ENCODE measurements at regions not wholly inside any gene's neighbourhood (a gene's known extent, or its start where the extent isn't known, plus 50 kb on each side); places are given as distances from the start of the nearest gene placed in this dataset.
A peak's percentile ranks its signal among the peaks of the same experiment; 100 is the strongest.

GRCh38 chr1:72885841-72886240 lies 603.5 kb upstream of the NEGR1 start:
- Histone ChIP-seq H3K27ac (ENCODE audit: low read depth, low read length) (no peak overlapping the region), H3K27me3 (ENCODE audit: insufficient read depth, low read length) (no peaks in the 10 kb centered on the region), H3K4me1 (ENCODE audit: insufficient read depth, low read length) (no peaks in the 10 kb centered on the region), H3K4me3 (ENCODE audit: low read length in 2 of 2) (no peak overlapping the region), H3K36me3 (ENCODE audit: insufficient read depth, low read length) (no peaks in the 10 kb centered on the region), H3K9me3 (ENCODE audit: control insufficient read depth in 1 of 2, low read length in 2 of 2) (no peaks in the 10 kb centered on the region)
- CTCF ChIA-PET (ENCODE audit: partially characterized antibody) = no interaction called here
- Mint-ChIP-seq H3K4me1 (no peaks in the 10 kb centered on the region), H3K27me3 (no peaks in the 10 kb centered on the region), H3K4me3 (no peak overlapping the region), H3K36me3 (no peaks in the 10 kb centered on the region), H3K9me3 (peaks cover 0 to 8% (median 6%) of the 10 kb centered on the region in 8 donors), H3K27ac (no peak overlapping the region)
- DNase-seq = no peak
- POLR2A ChIA-PET (ENCODE audit: partially characterized antibody) = no interaction called here
- intact Hi-C loops (cut with micrococcal nuclease) = no loop called here

- CTCF ChIA-PET (ENCODE audit: partially characterized antibody) = no interaction called here
- Histone ChIP-seq H3K36me3 (ENCODE audit: insufficient read depth, low read length) (no peaks in the 10 kb centered on the region), H3K4me1 (ENCODE audit: insufficient read depth, low read length) (no peaks in the 10 kb centered on the region), H3K4me3 (ENCODE audit: low read length in 2 of 2) (no peak overlapping the region), H3K9me3 (ENCODE audit: control insufficient read depth in 1 of 2, low read length in 2 of 2) (no peaks in the 10 kb centered on the region), H3K27ac (ENCODE audit: low read depth, low read length) (no peak overlapping the region), H3K27me3 (ENCODE audit: insufficient read depth, low read length) (no peaks in the 10 kb centered on the region)
- Mint-ChIP-seq H3K9me3 (peaks cover 0 to 8% (median 6%) of the 10 kb centered on the region in 8 donors), H3K4me1 (no peaks in the 10 kb centered on the region), H3K27ac (no peak overlapping the region), H3K36me3 (no peaks in the 10 kb centered on the region), H3K4me3 (no peak overlapping the region), H3K27me3 (no peaks in the 10 kb centered on the region)
- POLR2A ChIA-PET (ENCODE audit: partially characterized antibody) = no interaction called here
- no peak for DNase-seq
- intact Hi-C loops (cut with micrococcal nuclease) = no loop called here
Measured at GRCh38 chr1:72885017-72885416, 602.7 kb upstream of the NEGR1 start.

GRCh38 chr1:72869873-72870272 lies 587.5 kb upstream of the NEGR1 start:
- no peaks in the 10 kb centered on the region for H3K36me3 ChIP-seq (ENCODE audit: insufficient read depth, low read length)
- H3K27me3 ChIP-seq (ENCODE audit: insufficient read depth, low read length) = no peaks in the 10 kb centered on the region
- H3K9me3 Mint-ChIP-seq = peaks cover 0 to 12% (median 2%) of the 10 kb centered on the region in 8 donors
- no peak for DNase-seq
- ChIA-PET CTCF (ENCODE audit: partially characterized antibody) (no interaction called here), POLR2A (ENCODE audit: partially characterized antibody) (no interaction called here)
- no peaks in the 10 kb centered on the region for H3K9me3 ChIP-seq (ENCODE audit: control insufficient read depth in 1 of 2, low read length in 2 of 2)
- intact Hi-C loops (cut with micrococcal nuclease) = no loop called here
- H3K4me3 Mint-ChIP-seq = no peak overlapping the region
- no peak overlapping the region for H3K27ac ChIP-seq (ENCODE audit: low read depth, low read length)
- no peaks in the 10 kb centered on the region for H3K36me3 Mint-ChIP-seq
- H3K4me3 ChIP-seq (ENCODE audit: low read length in 2 of 2) = no peak overlapping the region
- H3K4me1 Mint-ChIP-seq = peaks cover 0 to 1% (median 0%) of the 10 kb centered on the region in 4 donors
- no peak overlapping the region for H3K27ac Mint-ChIP-seq
- no peaks in the 10 kb centered on the region for H3K27me3 Mint-ChIP-seq
- no peaks in the 10 kb centered on the region for H3K4me1 ChIP-seq (ENCODE audit: insufficient read depth, low read length)

- H3K4me1 Mint-ChIP-seq = peaks cover 0 to 1% (median 0%) of the 10 kb centered on the region in 4 donors
- Histone ChIP-seq H3K9me3 (ENCODE audit: control insufficient read depth in 1 of 2, low read length in 2 of 2) (no peaks in the 10 kb centered on the region), H3K27me3 (ENCODE audit: insufficient read depth, low read length) (no peaks in the 10 kb centered on the region), H3K27ac (ENCODE audit: low read depth, low read length) (no peak overlapping the region), H3K4me3 (ENCODE audit: low read length in 2 of 2) (no peak overlapping the region), H3K4me1 (ENCODE audit: insufficient read depth, low read length) (no peaks in the 10 kb centered on the region), H3K36me3 (ENCODE audit: insufficient read depth, low read length) (no peaks in the 10 kb centered on the region)
- ChIA-PET POLR2A (ENCODE audit: partially characterized antibody) (no interaction called here), CTCF (ENCODE audit: partially characterized antibody) (no interaction called here)
- no peaks in the 10 kb centered on the region for H3K27me3 Mint-ChIP-seq
- H3K4me3 Mint-ChIP-seq = no peak overlapping the region
- H3K36me3 Mint-ChIP-seq = no peaks in the 10 kb centered on the region
- intact Hi-C loops (cut with micrococcal nuclease) = no loop called here
- peak overlapping the region in 1 of 7 donors; percentile 13 for H3K27ac Mint-ChIP-seq
- DNase-seq = no peak
- peaks cover 0 to 12% (median 2%) of the 10 kb centered on the region in 8 donors for H3K9me3 Mint-ChIP-seq
Measured at GRCh38 chr1:72869441-72869840, 587.1 kb upstream of the NEGR1 start.

GRCh38 chr1:72851597-72851996 lies 569.3 kb upstream of the NEGR1 start:
- intact Hi-C loops (cut with micrococcal nuclease) = no loop called here
- Histone ChIP-seq H3K9me3 (ENCODE audit: control insufficient read depth in 1 of 2, low read length in 2 of 2) (no peaks in the 10 kb centered on the region), H3K36me3 (ENCODE audit: insufficient read depth, low read length) (no peaks in the 10 kb centered on the region), H3K4me3 (ENCODE audit: low read length in 2 of 2) (no peak overlapping the region), H3K27ac (ENCODE audit: low read depth, low read length) (no peak overlapping the region), H3K27me3 (ENCODE audit: insufficient read depth, low read length) (no peaks in the 10 kb centered on the region), H3K4me1 (ENCODE audit: insufficient read depth, low read length) (no peaks in the 10 kb centered on the region)
- DNase-seq = no peak
- peaks cover 0 to 19% (median 3%) of the 10 kb centered on the region in 8 donors for H3K9me3 Mint-ChIP-seq
- H3K36me3 Mint-ChIP-seq = no peaks in the 10 kb centered on the region
- H3K4me3 Mint-ChIP-seq = no peak overlapping the region
- no peaks in the 10 kb centered on the region for H3K4me1 Mint-ChIP-seq
- POLR2A ChIA-PET (ENCODE audit: partially characterized antibody) = no interaction called here
- H3K27me3 Mint-ChIP-seq = no peaks in the 10 kb centered on the region
- CTCF ChIA-PET (ENCODE audit: partially characterized antibody) = no interaction called here
- no peak overlapping the region for H3K27ac Mint-ChIP-seq

- peaks cover 0 to 19% (median 4%) of the 10 kb centered on the region in 8 donors for H3K9me3 Mint-ChIP-seq
- POLR2A ChIA-PET (ENCODE audit: partially characterized antibody) = no interaction called here
- Histone ChIP-seq H3K9me3 (ENCODE audit: control insufficient read depth in 1 of 2, low read length in 2 of 2) (no peaks in the 10 kb centered on the region), H3K36me3 (ENCODE audit: insufficient read depth, low read length) (no peaks in the 10 kb centered on the region), H3K27me3 (ENCODE audit: insufficient read depth, low read length) (no peaks in the 10 kb centered on the region), H3K4me3 (ENCODE audit: low read length in 2 of 2) (no peak overlapping the region), H3K4me1 (ENCODE audit: insufficient read depth, low read length) (no peaks in the 10 kb centered on the region), H3K27ac (ENCODE audit: low read depth, low read length) (no peak overlapping the region)
- no peak overlapping the region for H3K4me3 Mint-ChIP-seq
- CTCF ChIA-PET (ENCODE audit: partially characterized antibody) = no interaction called here
- intact Hi-C loops (cut with micrococcal nuclease) = no loop called here
- no peaks in the 10 kb centered on the region for H3K4me1 Mint-ChIP-seq
- H3K27ac Mint-ChIP-seq = no peak overlapping the region
- no peaks in the 10 kb centered on the region for H3K27me3 Mint-ChIP-seq
- H3K36me3 Mint-ChIP-seq = no peaks in the 10 kb centered on the region
- DNase-seq = no peak
Measured at GRCh38 chr1:72848997-72849396, 566.7 kb upstream of the NEGR1 start.

GRCh38 chr1:72847651-72848050 lies 565.3 kb upstream of the NEGR1 start:
- Mint-ChIP-seq H3K4me3 (no peak overlapping the region), H3K4me1 (no peaks in the 10 kb centered on the region), H3K27ac (no peak overlapping the region), H3K36me3 (no peaks in the 10 kb centered on the region), H3K9me3 (peaks cover 0 to 19% (median 4%) of the 10 kb centered on the region in 8 donors), H3K27me3 (no peaks in the 10 kb centered on the region)
- Histone ChIP-seq H3K9me3 (ENCODE audit: control insufficient read depth in 1 of 2, low read length in 2 of 2) (no peaks in the 10 kb centered on the region), H3K4me1 (ENCODE audit: insufficient read depth, low read length) (no peaks in the 10 kb centered on the region), H3K27me3 (ENCODE audit: insufficient read depth, low read length) (no peaks in the 10 kb centered on the region), H3K4me3 (ENCODE audit: low read length in 2 of 2) (no peak overlapping the region), H3K27ac (ENCODE audit: low read depth, low read length) (no peak overlapping the region), H3K36me3 (ENCODE audit: insufficient read depth, low read length) (no peaks in the 10 kb centered on the region)
- CTCF ChIA-PET (ENCODE audit: partially characterized antibody) = no interaction called here
- POLR2A ChIA-PET (ENCODE audit: partially characterized antibody) = interaction anchor here (0.6 kb wide), 1 partner anchor 419 kb away, joined by 3 read pairs; no protein-coding TSS in a partner anchor
- intact Hi-C loops (cut with micrococcal nuclease) = no loop called here
- no peak for DNase-seq
